SJSA1 (cell line): ENCODE measurements at regions not wholly inside any gene's neighbourhood (a gene's known extent, or its start where the extent isn't known, plus 50 kb on each side); places are given as distances from the start of the nearest gene placed in this dataset.
A peak's percentile ranks its signal among the peaks of the same experiment; 100 is the strongest.

ENCODE experiments used
- DNase-seq, 2 experiments: peaks; one replicate each; pipeline ENCODE4 v3.0.0-alpha.2; 2015 to 2020; ENCODE audit warnings: low spot score in 2 of 2, low read depth in 1 of 2
- H3K27ac ChIP-seq: fragments of 250-450 bp; sonication (Bioruptor Pico); 2 replicates; pipeline ENCODE4 v1.5.1; 2020; ENCODE audit warnings: mild to moderate bottlenecking, moderate library complexity
- H3K27me3 ChIP-seq: fragments of 250-450 bp; sonication (Bioruptor Pico); replicated peaks from 2 replicates; pipeline ENCODE4 v1.5.1; 2020; ENCODE audit warnings: mild to moderate bottlenecking, moderate library complexity
- H3K36me3 ChIP-seq: fragments of 250-450 bp; sonication (Bioruptor Pico); 2 replicates; pipeline ENCODE4 v1.5.1; 2020; ENCODE audit warnings: mild to moderate bottlenecking
- H3K4me1 ChIP-seq: fragments of 250-450 bp; sonication (Bioruptor Pico); replicated peaks from 2 replicates; pipeline ENCODE4 v1.6.1; 2021; ENCODE audit warnings: mild to moderate bottlenecking
- H3K4me3 ChIP-seq: fragments of 250-450 bp; sonication (Bioruptor Pico); 2 replicates; pipeline ENCODE4 v1.5.1; 2020; ENCODE audit warnings: mild to moderate bottlenecking
- H3K9me3 ChIP-seq: fragments of 250-450 bp; sonication (Bioruptor Pico); replicated peaks from 2 replicates; pipeline ENCODE4 v1.5.1; 2020; ENCODE audit warnings: mild to moderate bottlenecking

DNA sequence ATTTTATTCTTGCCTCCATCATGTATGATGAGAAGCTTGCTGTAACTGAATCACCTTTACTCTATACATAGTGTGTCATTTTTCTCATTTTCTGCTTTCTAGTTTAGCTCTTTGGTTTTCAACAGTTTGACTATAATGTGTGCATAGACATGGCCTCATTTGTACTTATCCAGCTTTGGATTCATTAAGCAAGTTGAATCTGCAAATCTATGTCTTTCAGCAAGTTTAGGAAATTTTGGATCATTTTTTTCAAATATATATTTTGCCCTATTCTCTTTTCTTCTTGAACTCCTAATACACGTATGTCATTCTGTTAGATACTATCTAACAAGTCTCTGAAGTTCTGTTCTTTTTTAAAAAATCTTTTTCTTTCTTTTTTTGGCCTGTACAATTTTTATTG, 57.8 kb downstream of the PRLHR start:
- Histone ChIP-seq H3K27me3 (0 out of 2 replicates have a peak, but pooled peaks cover 5% of the 10 kb centered on the region), H3K9me3 (no peaks in the 10 kb centered on the region)

DNA sequence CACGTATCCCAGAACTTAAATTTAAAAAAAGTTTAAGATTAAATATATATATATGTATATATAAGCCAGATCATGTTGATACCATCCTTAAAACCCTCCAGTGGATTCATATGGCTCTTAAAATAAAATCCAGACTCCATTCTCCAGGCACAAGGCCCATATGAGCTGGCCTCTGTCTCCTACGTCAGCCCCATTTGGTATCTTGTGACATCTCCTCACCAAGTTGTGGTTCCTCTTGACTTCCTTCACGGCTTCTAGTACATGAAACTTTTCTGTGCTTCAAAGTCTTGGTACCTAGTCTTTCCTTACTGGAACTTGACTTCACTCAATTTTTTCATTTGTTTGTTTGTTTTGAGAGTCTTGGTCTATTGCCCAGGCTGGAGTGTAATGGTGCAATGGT, 61.3 kb downstream of the PRLHR start:
- Histone ChIP-seq H3K4me1 (no peaks in the 10 kb centered on the region), H3K36me3 (no peaks in the 10 kb centered on the region), H3K27me3 (no peaks in the 10 kb centered on the region), H3K4me3 (no peak overlapping the region), H3K27ac (no peak overlapping the region), H3K9me3 (no peaks in the 10 kb centered on the region)
- DNase-seq, result no peak

More for the DNA sequence above, 57.8 kb downstream of the PRLHR start:
- H3K4me3 ChIP-seq, result no peak overlapping the region
- no peak for DNase-seq
- H3K36me3 ChIP-seq, result no peaks in the 10 kb centered on the region
- no peaks in the 10 kb centered on the region for H3K4me1 ChIP-seq
- no peak overlapping the region for H3K27ac ChIP-seq

DNA sequence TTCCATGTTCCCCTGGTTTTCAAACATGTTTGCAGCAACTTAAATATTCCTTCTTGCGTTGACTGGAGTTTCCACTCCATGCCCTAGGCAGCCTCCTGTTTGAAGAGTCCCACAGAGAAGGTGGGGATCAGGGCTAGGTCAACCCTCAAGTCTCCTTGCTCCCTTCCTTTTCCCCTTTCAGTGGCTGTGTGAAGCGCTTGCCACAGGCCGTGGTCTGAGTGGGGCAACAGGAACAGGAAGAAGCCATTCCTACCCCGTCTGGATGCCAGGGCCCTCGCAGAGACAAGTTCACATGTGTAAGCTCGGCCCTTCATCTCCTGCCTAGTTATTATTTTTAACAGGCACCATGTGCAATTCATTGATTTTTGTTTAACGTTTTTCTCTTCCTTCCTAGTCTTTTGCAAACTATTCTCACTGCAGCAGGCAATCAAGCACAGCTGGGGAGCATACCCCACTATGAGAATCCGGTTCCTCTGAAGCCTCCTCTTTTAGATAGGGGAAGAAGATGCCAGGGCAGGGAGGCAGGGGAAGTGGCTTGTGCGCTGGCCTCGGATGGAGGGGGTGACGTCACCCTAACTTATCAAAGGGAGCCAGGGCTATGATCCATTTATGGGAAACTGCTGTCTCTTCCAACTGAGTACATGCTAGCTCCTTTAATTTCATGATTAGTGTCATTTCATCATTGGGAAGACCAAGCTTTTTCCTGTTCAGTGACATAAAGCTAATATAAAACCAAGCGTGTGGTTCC, 64.2 kb downstream of the PRLHR start:
- no peaks in the 10 kb centered on the region for H3K9me3 ChIP-seq
- H3K36me3 ChIP-seq, result no peaks in the 10 kb centered on the region
- H3K4me3 ChIP-seq, result no peak overlapping the region
- no peaks in the 10 kb centered on the region for H3K4me1 ChIP-seq
- no peaks in the 10 kb centered on the region for H3K27me3 ChIP-seq
- no peak overlapping the region for H3K27ac ChIP-seq
- DNase-seq, result no peak

DNA sequence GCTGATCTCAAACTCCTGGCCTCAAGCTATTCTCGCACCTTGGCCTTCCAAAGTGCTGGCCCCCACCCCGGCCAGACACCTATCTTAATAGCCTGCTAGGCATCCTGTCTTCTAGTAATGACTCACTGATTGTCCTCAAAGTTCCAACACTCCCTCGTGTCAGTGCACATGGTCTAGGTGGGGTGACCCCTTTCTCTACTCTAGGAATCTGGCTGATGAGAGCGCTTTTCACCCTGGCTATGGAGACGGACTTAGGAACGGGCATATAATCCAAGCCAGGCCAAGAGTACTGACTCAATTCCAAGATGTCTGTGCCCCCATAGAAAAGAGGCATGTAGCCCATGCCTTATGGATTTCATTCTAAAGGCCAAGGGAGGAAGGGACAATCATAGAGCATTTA, 67.0 kb downstream of the PRLHR start:
- DNase-seq, result no peak
- Histone ChIP-seq H3K27ac (no peak overlapping the region), H3K36me3 (no peaks in the 10 kb centered on the region), H3K27me3 (no peaks in the 10 kb centered on the region), H3K9me3 (no peaks in the 10 kb centered on the region), H3K4me1 (peaks cover 3% of the 10 kb centered on the region), H3K4me3 (no peak overlapping the region)

DNA sequence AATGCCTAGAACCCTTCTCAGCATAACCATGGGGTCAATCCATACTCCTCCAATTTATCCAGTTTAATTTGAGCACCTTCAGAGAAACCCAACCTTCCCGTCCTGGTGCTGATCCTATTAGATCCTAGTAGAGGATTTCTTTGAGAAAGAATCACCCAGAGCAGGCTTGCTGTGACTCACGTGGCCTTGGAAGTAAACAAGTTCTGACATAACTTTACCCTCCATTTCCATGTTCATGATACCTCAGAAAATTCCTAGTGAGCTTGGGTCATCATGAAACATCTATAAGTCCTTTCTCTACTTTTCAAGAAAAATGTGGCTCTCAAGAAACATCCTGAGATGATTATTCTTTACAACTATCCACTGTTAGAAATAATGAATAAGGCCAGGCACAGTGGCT, 71.7 kb downstream of the PRLHR start:
- no peak overlapping the region for H3K4me3 ChIP-seq
- no peaks in the 10 kb centered on the region for H3K36me3 ChIP-seq
- no peak overlapping the region for H3K27ac ChIP-seq
- DNase-seq, result no peak
- peaks cover 16% of the 10 kb centered on the region for H3K4me1 ChIP-seq
- H3K27me3 ChIP-seq, result no peaks in the 10 kb centered on the region; the same call in 1 of the 2 replicates
- no peaks in the 10 kb centered on the region for H3K9me3 ChIP-seq

DNA sequence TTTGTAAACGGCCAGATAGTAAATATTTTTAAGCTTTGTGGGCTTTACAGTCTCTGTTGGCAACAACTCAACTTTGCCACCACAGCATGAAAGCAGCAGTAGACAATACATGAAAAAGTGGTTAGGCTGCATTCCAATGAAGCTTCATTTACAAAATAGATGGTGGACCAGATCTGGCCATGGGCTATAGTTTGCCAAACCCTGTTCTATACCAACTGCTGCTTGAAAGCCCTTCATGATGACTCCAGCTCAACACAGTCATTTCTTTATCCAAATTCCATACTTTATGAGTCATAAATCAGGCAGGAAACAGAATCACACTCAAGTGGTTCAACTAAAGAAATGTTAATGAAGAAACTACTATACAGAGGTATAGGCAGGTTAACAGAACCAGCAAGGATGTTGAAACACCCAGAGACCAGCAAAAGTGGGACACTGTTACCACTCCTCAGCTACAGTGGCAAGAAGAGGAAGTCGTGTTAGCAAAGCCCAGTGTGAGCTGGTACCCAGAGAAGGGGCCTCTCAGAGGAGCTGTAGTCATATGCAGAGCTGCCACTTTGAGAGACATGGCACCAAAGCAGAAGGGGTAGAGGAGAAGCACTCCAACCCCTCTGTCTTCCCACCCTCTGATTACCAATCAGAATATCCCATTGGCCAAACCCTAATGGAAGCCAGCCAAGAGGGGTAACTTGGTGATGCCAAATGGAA, 72.5 kb downstream of the PRLHR start:
- Histone ChIP-seq H3K27ac (no peak overlapping the region), H3K9me3 (no peaks in the 10 kb centered on the region), H3K36me3 (no peaks in the 10 kb centered on the region), H3K27me3 (no peaks in the 10 kb centered on the region; the same call in 1 of the 2 replicates), H3K4me3 (no peak overlapping the region), H3K4me1 (peaks cover 16% of the 10 kb centered on the region)
- peak in 1 of 2 experiments; percentile 17 for DNase-seq

DNA sequence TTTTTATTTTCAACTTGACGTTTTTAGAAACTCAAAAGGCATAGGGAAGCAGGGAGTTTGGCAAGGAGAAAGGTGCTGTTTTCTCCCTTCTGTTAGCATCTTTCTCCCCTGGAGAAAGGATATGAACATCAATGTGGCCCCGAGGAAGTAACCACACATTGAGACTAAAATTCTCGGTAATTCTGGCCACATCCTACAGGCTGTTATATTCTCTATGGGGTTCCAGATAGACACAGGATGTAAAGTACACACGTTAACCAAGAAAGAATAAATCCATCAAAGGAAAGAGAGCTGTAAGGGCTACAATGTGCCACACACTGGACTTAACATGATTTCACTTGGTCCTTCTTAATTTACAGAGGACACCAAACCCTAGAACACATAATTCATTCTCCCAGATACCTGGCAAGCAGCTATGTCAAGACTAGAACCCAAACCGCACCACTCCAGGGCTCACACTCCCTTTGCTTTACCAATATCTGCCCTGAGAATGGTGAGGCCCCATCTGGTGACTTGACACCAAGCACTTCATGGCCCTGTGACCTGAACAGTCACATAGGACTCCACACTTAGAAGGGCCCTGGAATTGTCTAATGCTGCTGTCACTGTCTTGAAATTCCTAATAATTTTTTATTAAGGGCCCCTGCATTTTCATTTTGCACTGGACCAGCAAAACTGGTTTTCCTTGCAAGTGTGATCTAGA, 73.9 kb downstream of the PRLHR start:
- no peak for DNase-seq
- H3K27ac ChIP-seq, result no peak overlapping the region
- no peaks in the 10 kb centered on the region for H3K9me3 ChIP-seq
- H3K4me3 ChIP-seq, result no peak overlapping the region
- peaks cover 2% of the 10 kb centered on the region; the same call in 1 of the 2 replicates for H3K27me3 ChIP-seq
- H3K36me3 ChIP-seq, result no peaks in the 10 kb centered on the region
- peaks cover 16% of the 10 kb centered on the region for H3K4me1 ChIP-seq

DNA sequence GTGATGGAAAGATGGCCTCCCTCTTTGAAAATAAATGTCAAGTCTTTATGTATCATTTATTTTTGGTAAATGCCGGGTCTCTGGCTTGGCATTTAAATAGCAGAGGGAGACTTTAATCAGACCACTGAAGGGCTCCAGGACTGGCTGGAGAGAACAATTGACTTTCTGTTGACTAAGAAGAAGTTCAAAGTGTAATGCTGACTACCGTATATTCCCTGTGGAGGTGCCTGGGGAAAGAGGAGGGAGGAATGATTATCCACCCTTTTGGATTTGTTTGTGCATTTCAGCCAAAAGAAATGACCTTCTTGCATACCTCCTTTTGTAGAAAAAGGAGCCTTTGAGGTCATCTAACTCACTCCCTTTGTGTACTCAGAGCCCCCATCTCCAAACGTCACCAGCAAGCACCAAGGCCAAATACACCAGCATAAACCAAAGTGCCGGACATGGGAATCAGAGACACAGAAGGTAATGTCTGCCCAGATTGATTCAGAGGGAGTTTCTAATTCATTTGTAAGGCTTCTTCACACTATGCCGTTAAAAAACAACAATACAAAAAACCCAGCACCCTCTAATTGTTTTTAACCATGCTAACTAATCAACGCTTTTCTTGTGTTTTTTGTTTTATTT, 75.2 kb downstream of the PRLHR start:
- H3K27ac ChIP-seq, result no peak overlapping the region
- H3K4me3 ChIP-seq, result no peak overlapping the region
- H3K4me1 ChIP-seq, result peaks cover 16% of the 10 kb centered on the region

DNA sequence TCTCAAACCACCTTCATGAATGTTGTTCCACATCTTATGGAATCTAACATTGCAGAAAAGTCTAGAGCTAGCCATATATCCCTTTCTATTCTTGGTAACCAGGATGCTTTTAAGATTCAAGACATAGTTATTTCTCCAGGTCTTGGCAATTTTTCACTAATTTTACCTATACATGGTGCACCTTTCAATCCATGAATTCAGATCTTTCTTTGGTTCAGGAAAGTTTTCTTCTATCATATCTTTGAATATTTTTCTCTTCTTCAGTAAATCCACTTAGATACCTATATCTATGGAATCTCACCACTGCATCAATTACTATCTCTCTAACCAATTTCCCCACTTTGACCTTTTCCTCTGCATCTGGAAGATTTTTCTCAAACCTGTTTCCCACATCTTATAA, 77.4 kb downstream of the PRLHR start:
- no peak for DNase-seq
- no peaks in the 10 kb centered on the region for H3K9me3 ChIP-seq
- peaks cover 6% of the 10 kb centered on the region; the same call in 1 of the 2 replicates for H3K27me3 ChIP-seq
- no peaks in the 10 kb centered on the region for H3K36me3 ChIP-seq
- H3K4me3 ChIP-seq, result no peak overlapping the region
- no peak overlapping the region for H3K27ac ChIP-seq
- H3K4me1 ChIP-seq, result peaks cover 9% of the 10 kb centered on the region

More for the DNA sequence above, 75.2 kb downstream of the PRLHR start:
- Histone ChIP-seq H3K9me3 (no peaks in the 10 kb centered on the region), H3K27me3 (peaks cover 2% of the 10 kb centered on the region; the same call in 1 of the 2 replicates), H3K36me3 (no peaks in the 10 kb centered on the region)
- no peak for DNase-seq

DNA sequence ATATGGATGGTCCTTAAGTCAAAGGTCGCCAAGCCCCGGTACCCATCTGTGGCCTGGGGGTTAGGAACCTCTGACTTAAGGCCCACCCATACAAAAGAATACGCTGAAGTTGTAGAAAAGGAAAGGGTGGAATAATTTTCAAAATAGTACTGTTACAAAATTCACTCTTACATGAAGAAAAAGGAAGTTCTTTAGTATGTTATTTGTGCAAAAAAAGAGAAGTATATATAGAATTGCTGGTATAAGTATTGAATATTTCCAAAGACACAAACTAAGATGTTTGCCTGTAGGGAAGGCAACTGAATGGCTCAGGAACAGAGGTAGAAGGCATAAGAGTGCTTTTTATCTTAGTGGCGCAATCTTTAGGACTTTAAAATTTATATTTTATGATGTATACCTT, 78.7 kb downstream of the PRLHR start:
- Histone ChIP-seq H3K4me1 (no peaks in the 10 kb centered on the region), H3K36me3 (no peaks in the 10 kb centered on the region), H3K4me3 (no peak overlapping the region), H3K9me3 (no peaks in the 10 kb centered on the region), H3K27me3 (peaks cover 8% of the 10 kb centered on the region; the same call in 1 of the 2 replicates), H3K27ac (no peak overlapping the region)
- DNase-seq, result no peak

DNA sequence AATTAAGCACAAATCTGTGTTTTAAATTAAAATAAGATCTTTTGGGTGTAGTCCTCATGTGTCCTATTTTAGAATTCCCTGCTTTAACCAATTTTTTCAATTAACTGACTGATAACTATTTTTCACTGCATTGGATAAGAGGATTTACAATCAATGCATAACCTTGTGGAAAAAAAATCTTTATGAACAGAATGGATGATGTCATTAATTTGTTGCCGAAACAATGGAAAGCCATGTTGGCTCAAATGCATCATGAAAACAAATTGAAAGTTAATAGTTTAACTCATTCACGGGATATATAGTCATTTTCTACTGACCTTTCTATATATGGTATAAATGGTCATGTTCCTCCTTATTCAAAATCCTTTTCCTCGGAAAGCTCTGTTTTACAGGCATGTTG, 82.3 kb downstream of the PRLHR start:
- H3K9me3 ChIP-seq, result no peaks in the 10 kb centered on the region

DNA sequence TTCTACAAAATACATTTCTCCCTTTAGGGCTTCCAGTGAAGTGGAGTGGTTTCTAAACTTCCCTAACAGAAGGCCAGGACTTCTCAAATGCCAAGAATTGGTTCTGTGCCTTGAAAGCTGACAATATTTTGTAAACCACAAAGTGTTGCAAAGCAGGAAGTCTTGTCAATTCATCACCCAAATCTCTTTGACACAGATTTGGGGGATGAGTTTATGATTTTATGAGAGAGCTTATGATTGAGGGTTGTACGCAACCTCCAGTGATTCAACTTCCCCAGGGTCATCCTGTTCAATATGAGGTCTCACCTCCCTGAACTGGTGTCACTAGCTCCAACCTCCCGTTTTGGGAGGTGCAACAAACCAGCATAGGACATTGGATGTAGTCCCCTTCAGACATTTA, 83.7 kb downstream of the PRLHR start:
- no peak for DNase-seq

More for the DNA sequence above, 82.3 kb downstream of the PRLHR start:
- no peak overlapping the region for H3K4me3 ChIP-seq
- H3K27ac ChIP-seq, result no peak overlapping the region
- H3K36me3 ChIP-seq, result no peaks in the 10 kb centered on the region
- DNase-seq, result no peak
- H3K27me3 ChIP-seq, result peaks cover 8% of the 10 kb centered on the region; the same call in 1 of the 2 replicates
- no peaks in the 10 kb centered on the region for H3K4me1 ChIP-seq

DNA sequence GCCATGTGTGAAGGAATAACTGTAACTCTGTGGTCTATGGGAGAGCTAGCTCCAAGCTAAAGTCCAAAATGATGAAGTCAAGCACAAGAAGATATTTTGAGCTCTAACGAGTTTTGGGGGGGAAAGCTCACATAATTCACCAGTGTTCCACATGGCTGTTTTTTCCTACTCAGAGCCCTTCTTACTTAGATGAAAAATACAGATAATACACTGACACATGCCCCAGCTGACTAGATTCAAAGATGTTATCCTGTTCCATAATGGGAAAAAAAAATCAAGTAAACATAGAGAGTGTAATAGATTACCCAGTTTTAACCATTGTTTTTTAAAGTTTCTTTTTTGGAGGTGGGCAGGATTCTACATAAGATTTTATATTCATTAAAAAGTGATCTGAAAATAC, 86.6 kb downstream of the PRLHR start:
- H3K36me3 ChIP-seq, result no peaks in the 10 kb centered on the region
- peaks cover 6% of the 10 kb centered on the region; the same call in 1 of the 2 replicates for H3K27me3 ChIP-seq
- DNase-seq, result no peak
- peaks cover 7% of the 10 kb centered on the region; the same call in 1 of the 2 replicates for H3K4me1 ChIP-seq
- H3K9me3 ChIP-seq, result no peaks in the 10 kb centered on the region
- H3K27ac ChIP-seq, result no peak overlapping the region
- H3K4me3 ChIP-seq, result no peak overlapping the region

More for the DNA sequence above, 83.7 kb downstream of the PRLHR start:
- Histone ChIP-seq H3K27me3 (peaks cover 6% of the 10 kb centered on the region; the same call in 1 of the 2 replicates), H3K4me3 (no peak overlapping the region), H3K36me3 (no peaks in the 10 kb centered on the region), H3K9me3 (no peaks in the 10 kb centered on the region), H3K4me1 (no peaks in the 10 kb centered on the region), H3K27ac (no peak overlapping the region)
